ENCODE measurements at regions not wholly inside any gene's neighbourhood (a gene's known extent, or its start where the extent isn't known, plus 50 kb on each side); places are given as distances from the start of the nearest gene placed in this dataset.
A peak's percentile ranks its signal among the peaks of the same experiment; 100 is the strongest.

- no peak overlapping the region for H3K4me3 ChIP-seq (ENCODE audit: low read depth, low read length)
- in situ Hi-C loops (cut with HindIII; ENCODE audit: low sequenced_read_pairs) = no loop called here
- no peak for TF ChIP-seq CTCF (IDR thresholded peaks at IDR 0.05; ENCODE audit: low read depth, low read length)
- peak; percentile 15 for DNase-seq (ENCODE audit: low read depth, low spot score)
These were observed 175.4 kb upstream of the RFC3 start for GRCh38 chr13:33642374-33643065.

GRCh38 chr13:33644581-33645543, 173.1 kb upstream of the RFC3 start:
- H3K4me3 ChIP-seq (ENCODE audit: low read depth, low read length) = no peak overlapping the region
- in situ Hi-C loops (cut with HindIII; ENCODE audit: low sequenced_read_pairs) = no loop called here
- no peak for DNase-seq (ENCODE audit: low read depth, low spot score)
- TF ChIP-seq CTCF (IDR thresholded peaks at IDR 0.05; ENCODE audit: low read depth, low read length) = no peak

- H3K4me3 ChIP-seq (ENCODE audit: low read depth, low read length) = no peak overlapping the region
- in situ Hi-C loops (cut with HindIII; ENCODE audit: low sequenced_read_pairs) = no loop called here
- TF ChIP-seq CTCF (IDR thresholded peaks at IDR 0.05; ENCODE audit: low read depth, low read length) = no peak
- no peak for DNase-seq (ENCODE audit: low read depth, low spot score)
These were observed 172.1 kb upstream of the RFC3 start for GRCh38 chr13:33645591-33646554.

GRCh38 chr13:33649212-33649878, 168.6 kb upstream of the RFC3 start:
- in situ Hi-C loops (cut with HindIII; ENCODE audit: low sequenced_read_pairs) = no loop called here
- peak; percentile 10 for DNase-seq (ENCODE audit: low read depth, low spot score)

GRCh38 chr13:33651766-33652165, 166.2 kb upstream of the RFC3 start:
- in situ Hi-C loops (cut with HindIII; ENCODE audit: low sequenced_read_pairs) = no loop called here
- H3K4me3 ChIP-seq (ENCODE audit: low read depth, low read length) = no peak overlapping the region
- no peak for DNase-seq (ENCODE audit: low read depth, low spot score)
- no peak for TF ChIP-seq CTCF (IDR thresholded peaks at IDR 0.05; ENCODE audit: low read depth, low read length)

More at GRCh38 chr13:33649212-33649878, 168.6 kb upstream of the RFC3 start:
- H3K4me3 ChIP-seq (ENCODE audit: low read depth, low read length) = no peak overlapping the region
- no peak for TF ChIP-seq CTCF (IDR thresholded peaks at IDR 0.05; ENCODE audit: low read depth, low read length)

Data from astrocyte of the spinal cord (primary cell).